ENCODE measurements at regions not wholly inside any gene's neighbourhood (a gene's known extent, or its start where the extent isn't known, plus 50 kb on each side); places are given as distances from the start of the nearest gene placed in this dataset.
"Not testable (repeated sequence)": the region's sequence is repeated elsewhere in the genome, so short reads cannot be mapped to it uniquely, and the experiment has no call there.

GRCh38 chr17:30597776-30598288, 120.6 kb downstream of the GOSR1 start:
- DNase-seq = no peak
- TF ChIP-seq CTCF (IDR thresholded peaks at IDR 0.05; ENCODE audit: low read depth, low read length) = no peak
- Histone ChIP-seq H3K36me3 (no peaks in the 10 kb centered on the region; the same call in 1 of the 2 replicates), H3K27me3 (ENCODE audit: insufficient read depth, low read depth, severe bottlenecking) (no peaks in the 10 kb centered on the region), H3K9me3 (ENCODE audit: severe bottlenecking) (peaks cover 4% of the 10 kb centered on the region), H3K4me3 (ENCODE audit: low read depth, low read length) (no peak overlapping the region), H3K27ac (no peak overlapping the region)

GRCh38 chr17:30596948-30597775, 120.0 kb downstream of the GOSR1 start:
- H3K9me3 ChIP-seq (ENCODE audit: severe bottlenecking); H3K27ac ChIP-seq; H3K36me3 ChIP-seq; H3K27me3 ChIP-seq (ENCODE audit: insufficient read depth, low read depth, severe bottlenecking); H3K4me3 ChIP-seq (ENCODE audit: low read depth, low read length); DNase-seq: not testable (repeated sequence)

DNA sequence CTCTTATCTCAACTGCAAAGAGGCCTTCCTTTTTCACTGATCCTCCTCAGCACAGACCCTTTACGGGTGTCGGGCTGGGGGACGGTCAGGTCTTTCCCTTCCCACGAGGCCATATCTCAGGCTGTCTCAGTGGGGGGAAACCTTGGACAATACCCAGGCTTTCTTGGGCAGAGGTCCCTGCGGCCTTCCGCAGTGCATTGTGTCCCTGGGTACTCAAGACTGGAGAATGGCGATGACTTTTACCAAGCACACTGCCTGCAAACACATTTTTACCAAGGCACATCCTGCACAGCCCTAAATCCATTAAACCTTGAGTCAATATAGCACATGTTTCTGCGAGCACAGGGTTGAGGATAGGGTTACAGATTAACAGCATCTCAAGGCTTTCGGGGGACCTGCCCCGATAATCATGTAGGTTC, 117.8 kb downstream of the GOSR1 start:
- not testable (repeated sequence) for H3K27me3 ChIP-seq (ENCODE audit: insufficient read depth, low read depth, severe bottlenecking); H3K36me3 ChIP-seq; H3K4me3 ChIP-seq (ENCODE audit: low read depth, low read length); H3K9me3 ChIP-seq (ENCODE audit: severe bottlenecking)
- peak overlapping the region; percentile 76 for H3K27ac ChIP-seq
- DNase-seq = peak; percentile 17

DNA sequence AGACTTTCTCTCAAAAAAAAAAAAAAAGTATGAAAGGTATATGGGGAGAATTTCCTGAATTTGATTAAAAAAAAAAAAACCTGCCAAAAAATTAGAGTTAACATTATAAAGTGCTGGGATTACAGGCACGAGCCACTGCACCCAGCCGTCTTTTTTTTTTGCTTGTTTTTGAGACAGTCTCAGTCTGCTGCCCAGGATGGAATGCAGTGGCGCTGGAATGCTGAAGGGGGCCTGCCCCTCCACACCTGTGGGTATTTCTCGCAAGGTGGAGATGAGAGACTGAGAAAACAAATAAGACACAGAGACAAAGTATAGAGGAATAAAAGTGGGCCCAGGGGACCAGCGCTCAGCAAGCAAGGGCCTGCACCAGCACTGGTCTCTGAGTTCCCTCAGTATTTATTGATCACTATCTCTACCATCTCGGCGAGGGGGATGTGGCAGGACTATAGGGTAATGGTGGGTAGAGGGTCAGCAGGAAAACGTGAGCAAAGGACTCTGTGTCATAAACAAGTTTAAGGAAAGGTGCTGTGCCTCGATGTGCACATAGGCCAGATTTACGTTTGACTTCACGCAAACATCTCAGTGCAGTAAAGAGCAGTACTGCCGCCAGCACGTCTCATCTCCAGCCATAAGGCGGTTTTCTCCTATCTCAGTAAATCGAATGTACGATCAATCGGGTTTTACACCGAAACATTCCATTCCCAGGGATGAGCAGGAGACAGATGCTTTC, 117.2 kb downstream of the GOSR1 start:
- no peak for DNase-seq
- Histone ChIP-seq H3K9me3 (ENCODE audit: severe bottlenecking) (peaks cover 4% of the 10 kb centered on the region), H3K27me3 (ENCODE audit: insufficient read depth, low read depth, severe bottlenecking) (no peaks in the 10 kb centered on the region), H3K4me3 (ENCODE audit: low read depth, low read length) (no peak overlapping the region), H3K36me3 (no peaks in the 10 kb centered on the region), H3K27ac (peak overlapping the region; percentile 76)
- no peak for TF ChIP-seq CTCF (IDR thresholded peaks at IDR 0.05; ENCODE audit: low read depth, low read length)

- no peak for DNase-seq
- no peaks in the 10 kb centered on the region for H3K36me3 ChIP-seq
- H3K9me3 ChIP-seq (ENCODE audit: severe bottlenecking) = no peaks in the 10 kb centered on the region
- no peak overlapping the region for H3K4me3 ChIP-seq (ENCODE audit: low read depth, low read length)
- no peak overlapping the region for H3K27ac ChIP-seq
- H3K27me3 ChIP-seq (ENCODE audit: insufficient read depth, low read depth, severe bottlenecking) = no peaks in the 10 kb centered on the region
- TF ChIP-seq CTCF (IDR thresholded peaks at IDR 0.05; ENCODE audit: low read depth, low read length) = no peak
Measured at GRCh38 chr17:30590081-30590733, 113.0 kb downstream of the GOSR1 start.

GRCh38 chr17:30589431-30589830, 112.2 kb downstream of the GOSR1 start:
- no peaks in the 10 kb centered on the region for H3K9me3 ChIP-seq (ENCODE audit: severe bottlenecking)
- no peak overlapping the region for H3K4me3 ChIP-seq (ENCODE audit: low read depth, low read length)
- H3K27me3 ChIP-seq (ENCODE audit: insufficient read depth, low read depth, severe bottlenecking) = no peaks in the 10 kb centered on the region
- no peak overlapping the region for H3K27ac ChIP-seq
- no peak for DNase-seq
- TF ChIP-seq CTCF (IDR thresholded peaks at IDR 0.05; ENCODE audit: low read depth, low read length) = no peak
- H3K36me3 ChIP-seq = no peaks in the 10 kb centered on the region

Data from WERI-Rb-1 (cell line).